ENCODE measurements at regions not wholly inside any gene's neighbourhood (a gene's known extent, or its start where the extent isn't known, plus 50 kb on each side); places are given as distances from the start of the nearest gene placed in this dataset.

DNA sequence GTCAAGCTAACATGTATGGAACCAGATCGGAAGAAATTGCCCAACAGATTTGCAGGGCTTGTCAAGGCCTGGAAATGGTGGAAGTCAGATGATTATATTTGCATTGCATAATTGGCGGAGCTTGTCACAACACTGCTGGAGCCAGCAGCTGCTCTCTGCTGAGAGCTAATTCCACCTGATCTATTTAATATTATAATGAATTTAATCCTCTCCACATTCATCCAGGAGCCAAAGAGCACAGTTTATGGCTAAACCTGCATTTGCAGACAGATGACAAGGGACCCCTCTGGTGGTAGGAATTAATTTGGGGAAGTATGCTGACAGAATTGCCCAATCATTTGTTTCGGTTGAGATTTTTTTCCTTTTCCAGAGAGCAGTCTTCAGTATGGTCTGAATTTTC is 730.2 kb downstream of the TUSC7 start:
- H3K36me3 ChIP-seq (ENCODE audit: control insufficient read depth in 1 of 2, insufficient read depth in 2 of 2, low read length in 2 of 2): no peaks in the 10 kb centered on the region
- H3K4me3 ChIP-seq (ENCODE audit: low read depth in 1 of 2, low read length in 2 of 2): no peak overlapping the region
- H3K4me1 ChIP-seq (ENCODE audit: control insufficient read depth in 1 of 2, insufficient read depth in 2 of 2, low read length in 2 of 2): no peaks in the 10 kb centered on the region
- H3K9ac ChIP-seq (ENCODE audit: low read depth in 1 of 2, low read length in 2 of 2): no peak overlapping the region
- no peaks in the 10 kb centered on the region for H3K9me3 ChIP-seq (ENCODE audit: control insufficient read depth in 1 of 2, low read length in 2 of 2)
- H3K27me3 ChIP-seq (ENCODE audit: control insufficient read depth in 1 of 2, insufficient read depth in 2 of 2, low read length in 2 of 2): no peaks in the 10 kb centered on the region
- no peak overlapping the region for H3K27ac ChIP-seq (ENCODE audit: low read depth, low read length)

DNA sequence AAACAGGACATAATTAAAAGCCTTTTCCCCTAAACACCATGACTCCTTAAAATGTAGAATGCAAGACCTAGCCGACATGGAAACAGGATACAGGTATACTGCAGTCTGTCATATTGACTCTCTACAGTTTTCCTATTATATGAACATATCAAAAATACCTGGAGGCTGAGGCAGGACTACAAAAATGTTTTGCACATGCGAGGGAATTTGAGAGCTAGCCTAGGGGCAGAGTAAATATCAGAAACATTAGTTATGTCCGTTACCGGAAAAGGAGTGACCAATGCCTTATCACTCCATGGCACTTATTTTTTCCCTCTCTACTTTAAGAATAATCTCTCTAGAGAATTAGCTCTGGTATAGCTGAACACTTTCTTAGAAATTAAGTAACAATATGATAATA is 732.3 kb downstream of the TUSC7 start:
- H3K4me3 ChIP-seq (ENCODE audit: low read depth in 1 of 2, low read length in 2 of 2): no peak overlapping the region
- no peak overlapping the region for H3K9ac ChIP-seq (ENCODE audit: low read depth in 1 of 2, low read length in 2 of 2)
- no peaks in the 10 kb centered on the region for H3K36me3 ChIP-seq (ENCODE audit: control insufficient read depth in 1 of 2, insufficient read depth in 2 of 2, low read length in 2 of 2)
- no peak overlapping the region for H3K27ac ChIP-seq (ENCODE audit: low read depth, low read length)
- H3K9me3 ChIP-seq (ENCODE audit: control insufficient read depth in 1 of 2, low read length in 2 of 2): no peaks in the 10 kb centered on the region
- no peaks in the 10 kb centered on the region for H3K4me1 ChIP-seq (ENCODE audit: control insufficient read depth in 1 of 2, insufficient read depth in 2 of 2, low read length in 2 of 2)
- H3K27me3 ChIP-seq (ENCODE audit: control insufficient read depth in 1 of 2, insufficient read depth in 2 of 2, low read length in 2 of 2): no peaks in the 10 kb centered on the region

DNA sequence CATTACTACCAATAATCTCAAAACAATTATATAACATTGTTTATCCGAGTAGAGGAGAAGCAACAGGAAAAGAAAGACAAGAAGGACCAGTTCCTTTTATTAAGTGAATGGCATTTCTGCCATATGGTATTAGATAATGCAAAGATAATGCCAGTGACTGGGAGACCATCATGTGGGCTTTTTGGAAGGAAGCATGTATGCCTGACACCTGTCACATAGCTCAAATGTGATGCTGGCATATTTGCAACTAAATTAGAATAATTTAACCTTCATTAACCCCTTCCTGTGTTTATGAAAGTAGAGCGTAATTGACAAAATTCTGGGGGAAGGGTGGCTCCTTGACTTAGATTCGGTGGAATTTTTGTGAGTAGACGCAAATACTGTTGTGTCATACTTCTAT is 733.0 kb downstream of the TUSC7 start:
- no peak overlapping the region for H3K9ac ChIP-seq (ENCODE audit: low read depth in 1 of 2, low read length in 2 of 2)
- no peaks in the 10 kb centered on the region for H3K4me1 ChIP-seq (ENCODE audit: control insufficient read depth in 1 of 2, insufficient read depth in 2 of 2, low read length in 2 of 2)
- no peaks in the 10 kb centered on the region for H3K9me3 ChIP-seq (ENCODE audit: control insufficient read depth in 1 of 2, low read length in 2 of 2)
- no peaks in the 10 kb centered on the region for H3K27me3 ChIP-seq (ENCODE audit: control insufficient read depth in 1 of 2, insufficient read depth in 2 of 2, low read length in 2 of 2)
- no peak overlapping the region for H3K4me3 ChIP-seq (ENCODE audit: low read depth in 1 of 2, low read length in 2 of 2)
- H3K36me3 ChIP-seq (ENCODE audit: control insufficient read depth in 1 of 2, insufficient read depth in 2 of 2, low read length in 2 of 2): no peaks in the 10 kb centered on the region
- no peak overlapping the region for H3K27ac ChIP-seq (ENCODE audit: low read depth, low read length)

DNA sequence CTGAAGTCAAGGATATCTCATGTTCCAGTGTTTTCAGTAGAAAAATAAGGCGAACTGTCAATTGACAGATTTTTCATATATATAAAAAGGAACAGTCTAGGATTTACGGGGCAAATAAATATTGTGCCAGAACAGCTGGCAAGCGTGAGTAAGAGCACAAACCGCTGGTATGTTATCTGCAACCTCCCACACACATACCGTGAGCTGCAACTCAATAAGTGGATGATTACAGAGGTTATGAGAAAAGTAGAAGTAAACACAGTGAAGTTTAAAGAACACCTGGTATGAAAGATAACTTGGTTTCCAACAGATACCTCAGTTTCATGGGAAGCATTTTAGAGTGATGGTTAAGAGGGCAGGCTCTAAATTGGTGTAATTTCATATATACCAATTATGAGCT is 733.4 kb downstream of the TUSC7 start:
- no peak overlapping the region for H3K9ac ChIP-seq (ENCODE audit: low read depth in 1 of 2, low read length in 2 of 2)

DNA sequence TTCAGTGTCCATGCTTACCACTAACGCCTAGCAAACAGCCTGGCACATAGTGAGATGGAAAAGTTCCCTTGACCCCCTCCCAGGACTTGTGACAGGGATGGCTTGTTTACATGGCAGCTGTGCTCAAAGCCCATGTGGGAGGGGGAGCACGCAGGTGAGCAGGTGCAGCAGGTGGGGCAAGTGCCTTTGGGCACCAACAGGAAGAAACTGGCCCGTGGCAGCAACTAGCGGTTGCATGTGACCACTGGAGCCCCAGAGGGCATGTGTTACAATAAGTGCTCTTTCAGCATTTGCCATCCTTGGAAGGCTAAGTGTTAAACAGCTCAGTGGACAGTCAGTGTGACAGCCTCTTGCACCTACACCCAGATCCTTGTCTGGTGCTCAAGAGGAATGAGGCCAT is 734.6 kb downstream of the TUSC7 start:
- no peaks in the 10 kb centered on the region for H3K27me3 ChIP-seq (ENCODE audit: control insufficient read depth in 1 of 2, insufficient read depth in 2 of 2, low read length in 2 of 2)
- H3K36me3 ChIP-seq (ENCODE audit: control insufficient read depth in 1 of 2, insufficient read depth in 2 of 2, low read length in 2 of 2): no peaks in the 10 kb centered on the region
- no peak overlapping the region for H3K9ac ChIP-seq (ENCODE audit: low read depth in 1 of 2, low read length in 2 of 2)
- no peak overlapping the region for H3K4me3 ChIP-seq (ENCODE audit: low read depth in 1 of 2, low read length in 2 of 2)
- no peaks in the 10 kb centered on the region for H3K4me1 ChIP-seq (ENCODE audit: control insufficient read depth in 1 of 2, insufficient read depth in 2 of 2, low read length in 2 of 2)
- no peak overlapping the region for H3K27ac ChIP-seq (ENCODE audit: low read depth, low read length)
- H3K9me3 ChIP-seq (ENCODE audit: control insufficient read depth in 1 of 2, low read length in 2 of 2): no peaks in the 10 kb centered on the region

More for the DNA sequence above, 733.4 kb downstream of the TUSC7 start:
- no peaks in the 10 kb centered on the region for H3K36me3 ChIP-seq (ENCODE audit: control insufficient read depth in 1 of 2, insufficient read depth in 2 of 2, low read length in 2 of 2)
- H3K9me3 ChIP-seq (ENCODE audit: control insufficient read depth in 1 of 2, low read length in 2 of 2): no peaks in the 10 kb centered on the region
- H3K4me3 ChIP-seq (ENCODE audit: low read depth in 1 of 2, low read length in 2 of 2): no peak overlapping the region
- H3K27ac ChIP-seq (ENCODE audit: low read depth, low read length): no peak overlapping the region
- H3K4me1 ChIP-seq (ENCODE audit: control insufficient read depth in 1 of 2, insufficient read depth in 2 of 2, low read length in 2 of 2): no peaks in the 10 kb centered on the region
- H3K27me3 ChIP-seq (ENCODE audit: control insufficient read depth in 1 of 2, insufficient read depth in 2 of 2, low read length in 2 of 2): no peaks in the 10 kb centered on the region

DNA sequence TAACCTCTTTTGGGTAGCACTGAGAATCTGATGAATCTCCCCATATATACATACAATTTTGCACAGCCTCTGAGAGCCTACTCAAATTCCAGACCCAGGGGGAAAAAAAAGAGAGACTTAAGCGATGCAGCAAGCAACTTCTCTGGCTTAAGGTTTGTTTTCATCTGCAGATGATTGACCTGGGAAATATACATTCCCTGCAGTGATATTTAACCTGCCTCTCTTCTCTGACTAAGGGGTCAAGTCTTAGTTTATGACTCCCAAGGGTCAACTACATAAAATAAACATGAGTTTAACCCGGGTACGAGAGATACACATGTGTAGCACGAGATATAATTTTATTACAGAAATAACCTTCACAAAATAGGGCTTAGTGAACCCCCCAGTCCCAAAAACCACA is 737.8 kb downstream of the TUSC7 start:
- Histone ChIP-seq H3K36me3 (ENCODE audit: control insufficient read depth in 1 of 2, insufficient read depth in 2 of 2, low read length in 2 of 2) (no peaks in the 10 kb centered on the region), H3K9me3 (ENCODE audit: control insufficient read depth in 1 of 2, low read length in 2 of 2) (no peaks in the 10 kb centered on the region), H3K9ac (ENCODE audit: low read depth in 1 of 2, low read length in 2 of 2) (no peak overlapping the region), H3K4me3 (ENCODE audit: low read depth in 1 of 2, low read length in 2 of 2) (no peak overlapping the region), H3K27me3 (ENCODE audit: control insufficient read depth in 1 of 2, insufficient read depth in 2 of 2, low read length in 2 of 2) (no peaks in the 10 kb centered on the region), H3K27ac (ENCODE audit: low read depth, low read length) (no peak overlapping the region), H3K4me1 (ENCODE audit: control insufficient read depth in 1 of 2, insufficient read depth in 2 of 2, low read length in 2 of 2) (no peaks in the 10 kb centered on the region)

DNA sequence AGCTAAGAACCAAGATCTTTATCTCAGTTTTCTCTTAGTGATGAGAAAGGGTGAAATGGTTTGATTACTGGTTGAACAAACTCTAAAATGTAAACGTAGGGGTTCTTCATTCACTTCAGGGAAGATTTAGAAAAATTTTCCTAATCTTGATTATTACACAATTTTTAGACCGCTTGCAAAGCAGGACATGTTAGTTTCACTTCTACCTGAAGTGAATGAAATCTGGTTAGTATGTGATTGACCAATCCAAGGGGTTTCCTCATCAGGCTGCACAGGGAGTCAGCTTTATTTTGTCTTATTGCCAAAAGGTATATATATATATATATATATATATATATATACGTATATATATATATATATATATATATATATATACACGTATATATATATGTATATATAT is 740.4 kb downstream of the TUSC7 start:
- Histone ChIP-seq H3K4me3 (ENCODE audit: low read depth in 1 of 2, low read length in 2 of 2) (no peak overlapping the region), H3K9ac (ENCODE audit: low read depth in 1 of 2, low read length in 2 of 2) (no peak overlapping the region), H3K9me3 (ENCODE audit: control insufficient read depth in 1 of 2, low read length in 2 of 2) (no peaks in the 10 kb centered on the region), H3K4me1 (ENCODE audit: control insufficient read depth in 1 of 2, insufficient read depth in 2 of 2, low read length in 2 of 2) (no peaks in the 10 kb centered on the region), H3K27ac (ENCODE audit: low read depth, low read length) (no peak overlapping the region), H3K27me3 (ENCODE audit: control insufficient read depth in 1 of 2, insufficient read depth in 2 of 2, low read length in 2 of 2) (no peaks in the 10 kb centered on the region), H3K36me3 (ENCODE audit: control insufficient read depth in 1 of 2, insufficient read depth in 2 of 2, low read length in 2 of 2) (no peaks in the 10 kb centered on the region)

DNA sequence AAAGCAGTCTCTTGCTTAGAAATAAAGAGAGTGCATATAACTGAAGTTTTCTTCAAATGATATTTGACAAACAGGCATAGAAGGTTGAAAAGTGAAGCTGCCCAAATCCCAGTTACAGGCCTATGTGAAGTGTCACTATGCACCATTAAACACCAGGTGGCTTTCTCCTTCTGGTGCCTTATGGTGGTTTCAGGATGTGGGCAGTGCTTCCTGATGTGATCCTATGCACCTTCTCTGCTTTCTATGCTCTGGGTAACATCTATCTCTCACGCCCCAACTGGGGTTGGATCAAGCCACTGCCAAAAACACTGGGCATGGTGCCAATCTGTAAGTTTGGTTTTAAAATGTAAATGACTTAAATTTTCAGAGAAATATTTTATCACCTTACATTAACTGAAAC is 744.7 kb downstream of the TUSC7 start:
- no peaks in the 10 kb centered on the region for H3K9me3 ChIP-seq (ENCODE audit: control insufficient read depth in 1 of 2, low read length in 2 of 2)
- no peak overlapping the region for H3K9ac ChIP-seq (ENCODE audit: low read depth in 1 of 2, low read length in 2 of 2)
- no peak overlapping the region for H3K27ac ChIP-seq (ENCODE audit: low read depth, low read length)
- no peaks in the 10 kb centered on the region for H3K27me3 ChIP-seq (ENCODE audit: control insufficient read depth in 1 of 2, insufficient read depth in 2 of 2, low read length in 2 of 2)
- no peak overlapping the region for H3K4me3 ChIP-seq (ENCODE audit: low read depth in 1 of 2, low read length in 2 of 2)
- no peaks in the 10 kb centered on the region for H3K4me1 ChIP-seq (ENCODE audit: control insufficient read depth in 1 of 2, insufficient read depth in 2 of 2, low read length in 2 of 2)
- no peaks in the 10 kb centered on the region for H3K36me3 ChIP-seq (ENCODE audit: control insufficient read depth in 1 of 2, insufficient read depth in 2 of 2, low read length in 2 of 2)

DNA sequence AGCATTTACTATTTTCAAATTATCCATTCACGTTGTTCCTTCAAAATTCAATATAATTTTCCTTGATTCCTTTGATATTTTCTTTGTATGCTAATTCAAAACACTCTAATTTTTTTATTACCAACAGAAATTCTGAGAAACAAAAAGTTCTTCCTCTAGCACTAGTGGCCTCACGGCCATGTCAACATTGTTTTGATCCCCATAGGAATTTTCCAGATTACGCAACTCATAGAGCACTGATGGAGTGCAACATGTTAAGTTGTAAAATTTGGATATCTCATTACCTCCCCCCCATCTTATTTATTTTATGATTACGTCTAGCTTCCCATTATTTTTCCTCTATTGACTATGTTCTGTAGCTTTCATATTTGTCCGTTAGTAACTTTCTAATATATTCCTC is 745.3 kb downstream of the TUSC7 start:
- Histone ChIP-seq H3K27me3 (ENCODE audit: control insufficient read depth in 1 of 2, insufficient read depth in 2 of 2, low read length in 2 of 2) (no peaks in the 10 kb centered on the region), H3K4me1 (ENCODE audit: control insufficient read depth in 1 of 2, insufficient read depth in 2 of 2, low read length in 2 of 2) (no peaks in the 10 kb centered on the region), H3K36me3 (ENCODE audit: control insufficient read depth in 1 of 2, insufficient read depth in 2 of 2, low read length in 2 of 2) (no peaks in the 10 kb centered on the region), H3K4me3 (ENCODE audit: low read depth in 1 of 2, low read length in 2 of 2) (no peak overlapping the region), H3K9ac (ENCODE audit: low read depth in 1 of 2, low read length in 2 of 2) (no peak overlapping the region), H3K9me3 (ENCODE audit: control insufficient read depth in 1 of 2, low read length in 2 of 2) (no peaks in the 10 kb centered on the region), H3K27ac (ENCODE audit: low read depth, low read length) (no peak overlapping the region)

DNA sequence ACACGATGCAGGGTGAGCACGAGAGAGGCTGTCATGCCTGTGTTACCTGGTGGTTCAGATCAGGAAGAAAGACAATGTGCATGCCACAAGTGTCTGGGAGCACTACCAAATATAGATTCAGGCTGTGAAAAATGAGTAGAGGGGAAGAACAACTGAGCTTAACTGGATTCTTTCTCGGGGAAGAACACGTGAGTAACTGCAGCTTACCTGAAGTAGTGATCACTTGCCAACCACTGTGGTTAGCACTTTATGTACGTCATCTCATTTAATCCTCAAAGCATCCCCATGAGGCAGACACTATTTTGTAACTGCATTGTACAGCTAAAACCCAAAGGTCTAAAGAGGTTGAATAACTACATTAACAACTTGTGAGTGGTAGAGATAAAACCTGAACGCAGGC is 746.2 kb downstream of the TUSC7 start:
- Histone ChIP-seq H3K4me3 (ENCODE audit: low read depth in 1 of 2, low read length in 2 of 2) (no peak overlapping the region), H3K36me3 (ENCODE audit: control insufficient read depth in 1 of 2, insufficient read depth in 2 of 2, low read length in 2 of 2) (no peaks in the 10 kb centered on the region), H3K9ac (ENCODE audit: low read depth in 1 of 2, low read length in 2 of 2) (no peak overlapping the region), H3K27ac (ENCODE audit: low read depth, low read length) (no peak overlapping the region), H3K27me3 (ENCODE audit: control insufficient read depth in 1 of 2, insufficient read depth in 2 of 2, low read length in 2 of 2) (no peaks in the 10 kb centered on the region), H3K4me1 (ENCODE audit: control insufficient read depth in 1 of 2, insufficient read depth in 2 of 2, low read length in 2 of 2) (no peaks in the 10 kb centered on the region), H3K9me3 (ENCODE audit: control insufficient read depth in 1 of 2, low read length in 2 of 2) (no peaks in the 10 kb centered on the region)
